Fibroblast of pulmonary artery (primary cell): ENCODE measurements at regions not wholly inside any gene's neighbourhood (a gene's known extent, or its start where the extent isn't known, plus 50 kb on each side); places are given as distances from the start of the nearest gene placed in this dataset.
A peak's percentile ranks its signal among the peaks of the same experiment; 100 is the strongest.

Source experiments
- DNase-seq: peaks from one replicate; pipeline ENCODE4 v3.0.0-alpha.2; 2010; ENCODE audit warnings: low read depth
- H3K4me3 ChIP-seq: replicated peaks from 2 replicates; pipeline ENCODE4 v1.5.1; 2011; ENCODE audit warnings: low read depth, mild to moderate bottlenecking, control low read depth, low read length, moderate library complexity
- CTCF ChIP-seq: IDR thresholded peaks from 2 replicates; pipeline ENCODE4 v1.5.1; 2011; ENCODE audit warnings: mild to moderate bottlenecking, control low read depth, low read length, inconsistent platforms; ENCODE audit errors: missing control alignments

- no peak overlapping the region for H3K4me3 ChIP-seq
- TF ChIP-seq CTCF: no peak
Measured at GRCh38 chr2:172169611-172170010, 66.9 kb upstream of the DLX2 start.

GRCh38 chr2:172172513-172173173, 69.9 kb upstream of the DLX2 start:
- peak; percentile 46 for DNase-seq
- peak; percentile 50 for TF ChIP-seq CTCF
- H3K4me3 ChIP-seq: peak overlapping the region; percentile 60

More at GRCh38 chr2:172169611-172170010, 66.9 kb upstream of the DLX2 start:
- no peak for DNase-seq

- no peak for TF ChIP-seq CTCF
- H3K4me3 ChIP-seq: no peak overlapping the region
- no peak for DNase-seq
Measured at GRCh38 chr2:172173174-172173706, 70.5 kb upstream of the DLX2 start.

GRCh38 chr2:172177581-172177980, 74.9 kb upstream of the DLX2 start:
- no peak overlapping the region for H3K4me3 ChIP-seq
- no peak for DNase-seq
- TF ChIP-seq CTCF: no peak

- TF ChIP-seq CTCF: no peak
- DNase-seq: no peak
- no peak overlapping the region for H3K4me3 ChIP-seq
Measured at GRCh38 chr2:172177996-172178395, 75.3 kb upstream of the DLX2 start.

- DNase-seq: no peak
- H3K4me3 ChIP-seq: no peak overlapping the region
- no peak for TF ChIP-seq CTCF
Measured at GRCh38 chr2:172179045-172179701, 76.5 kb upstream of the DLX2 start.
